ENCODE measurements at regions not wholly inside any gene's neighbourhood (a gene's known extent, or its start where the extent isn't known, plus 50 kb on each side); places are given as distances from the start of the nearest gene placed in this dataset.

- TF ChIP-seq CTCF (IDR thresholded peaks at IDR 0.05; ENCODE audit: insufficient read depth, low read length) (no peak), REST (IDR thresholded peaks at IDR 0.05; ENCODE audit: insufficient replicate concordance, low read depth) (no peak), GABPA (IDR thresholded peaks at IDR 0.05; ENCODE audit: low read depth) (no peak), SPI1 (IDR thresholded peaks at IDR 0.05; ENCODE audit: borderline replicate concordance, low read depth) (no peak)
These were observed 380.3 kb upstream of the B3GALT2 start for GRCh38 chr1:193566735-193567134.

Measured in HL-60 (cell line).